Epithelial cell of esophagus (primary cell): ENCODE measurements at regions not wholly inside any gene's neighbourhood (a gene's known extent, or its start where the extent isn't known, plus 50 kb on each side); places are given as distances from the start of the nearest gene placed in this dataset.
A peak's percentile ranks its signal among the peaks of the same experiment; 100 is the strongest.

Experiments used
- DNase-seq: peaks from one replicate; pipeline ENCODE4 v3.0.0; 2010; ENCODE audit warnings: low read depth
- H3K4me3 ChIP-seq: 2 replicates; pipeline ENCODE4 v1.5.1; 2011; ENCODE audit warnings: mild to moderate bottlenecking, low read length, control low read depth
- TF ChIP-seq, protein P1 (sequence below): IDR thresholded peaks from 2 replicates; pipeline ENCODE4 v1.5.1; 2011; ENCODE audit warnings: low read depth, mild to moderate bottlenecking, low read length, control low read depth, inconsistent platforms; ENCODE audit not compliant: insufficient read depth; ENCODE audit errors: missing control alignments

DNA sequence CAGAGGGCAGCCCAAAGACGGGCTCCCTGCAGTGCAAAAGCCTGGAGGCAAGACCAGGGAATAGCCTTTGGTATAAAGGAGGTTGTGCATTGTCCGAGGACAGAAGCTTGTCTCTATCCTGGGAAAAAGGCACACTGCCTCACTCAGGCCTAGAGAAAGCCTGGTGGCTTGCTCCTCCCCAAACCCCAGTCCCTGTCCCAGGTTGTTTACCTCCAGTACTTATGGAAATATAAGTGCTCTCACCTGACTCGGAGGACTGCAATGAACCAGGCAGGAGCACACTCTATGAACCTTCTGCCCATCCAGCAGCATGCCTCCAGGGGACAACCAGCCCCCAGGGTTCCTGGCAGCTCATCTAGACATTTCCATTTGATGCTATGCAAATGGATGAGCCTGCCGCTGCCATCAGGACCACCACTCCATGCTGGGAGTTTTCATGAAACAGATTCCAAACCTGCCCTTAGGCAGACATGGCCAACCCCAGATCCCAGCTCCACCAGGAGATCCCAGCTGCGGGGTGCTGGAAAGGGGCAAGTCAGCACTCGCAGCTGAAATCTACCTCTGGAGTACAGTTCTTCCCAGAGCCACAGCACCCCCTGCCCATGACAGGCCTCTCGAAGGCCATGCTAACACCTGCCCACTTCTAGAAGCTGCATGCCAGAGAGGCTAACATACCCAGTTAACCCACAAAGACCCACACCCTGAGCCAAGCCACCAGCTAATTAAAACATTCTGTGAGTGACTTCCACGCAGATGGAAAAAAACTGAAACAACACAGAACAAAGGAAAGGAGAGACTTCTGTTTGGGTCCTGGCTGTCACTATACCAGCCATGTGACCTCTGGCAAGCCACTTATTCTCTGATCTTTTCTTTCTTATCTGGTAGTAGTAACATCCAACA is 101.7 kb downstream of the TTC32 start:
- DNase-seq, result peak; percentile 63
- TF ChIP-seq, protein P1, sequence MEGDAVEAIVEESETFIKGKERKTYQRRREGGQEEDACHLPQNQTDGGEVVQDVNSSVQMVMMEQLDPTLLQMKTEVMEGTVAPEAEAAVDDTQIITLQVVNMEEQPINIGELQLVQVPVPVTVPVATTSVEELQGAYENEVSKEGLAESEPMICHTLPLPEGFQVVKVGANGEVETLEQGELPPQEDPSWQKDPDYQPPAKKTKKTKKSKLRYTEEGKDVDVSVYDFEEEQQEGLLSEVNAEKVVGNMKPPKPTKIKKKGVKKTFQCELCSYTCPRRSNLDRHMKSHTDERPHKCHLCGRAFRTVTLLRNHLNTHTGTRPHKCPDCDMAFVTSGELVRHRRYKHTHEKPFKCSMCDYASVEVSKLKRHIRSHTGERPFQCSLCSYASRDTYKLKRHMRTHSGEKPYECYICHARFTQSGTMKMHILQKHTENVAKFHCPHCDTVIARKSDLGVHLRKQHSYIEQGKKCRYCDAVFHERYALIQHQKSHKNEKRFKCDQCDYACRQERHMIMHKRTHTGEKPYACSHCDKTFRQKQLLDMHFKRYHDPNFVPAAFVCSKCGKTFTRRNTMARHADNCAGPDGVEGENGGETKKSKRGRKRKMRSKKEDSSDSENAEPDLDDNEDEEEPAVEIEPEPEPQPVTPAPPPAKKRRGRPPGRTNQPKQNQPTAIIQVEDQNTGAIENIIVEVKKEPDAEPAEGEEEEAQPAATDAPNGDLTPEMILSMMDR, result no peak
- no peak overlapping the region for H3K4me3 ChIP-seq

GRCh38 chr2:19797871-19798270 is 103.9 kb downstream of the TTC32 start:
- no peak overlapping the region for H3K4me3 ChIP-seq
- TF ChIP-seq, protein P1, result no peak
- DNase-seq, result no peak

DNA sequence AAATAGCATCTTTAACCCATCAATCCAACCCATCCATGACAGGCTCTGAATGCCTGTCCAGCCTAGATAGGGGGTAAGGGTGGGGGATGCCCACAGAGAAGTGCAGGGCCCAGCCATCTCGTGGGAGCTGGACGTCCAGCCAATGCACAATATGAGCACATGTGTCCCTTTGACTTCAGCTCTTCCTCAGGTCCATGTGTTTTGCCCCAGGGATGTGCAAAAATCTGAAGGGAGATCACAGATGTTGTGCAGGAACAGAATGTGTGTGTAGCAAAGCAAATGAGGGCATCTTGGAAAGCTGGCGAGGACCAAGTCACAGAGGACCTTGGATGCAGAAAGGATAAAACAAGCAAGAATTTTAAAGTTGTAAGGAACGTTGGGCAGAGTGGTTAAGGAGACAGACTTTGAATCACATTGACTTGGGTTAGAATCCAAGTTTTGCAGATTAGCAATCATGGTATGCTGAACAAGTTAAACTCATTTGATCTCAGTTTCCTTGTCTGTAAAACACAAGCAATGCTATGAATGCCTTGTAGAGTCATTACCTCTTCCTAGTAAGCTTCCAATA is 104.5 kb downstream of the TTC32 start:
- DNase-seq, result no peak
- TF ChIP-seq, protein P1, result no peak
- H3K4me3 ChIP-seq, result no peak overlapping the region

- TF ChIP-seq, protein P1, result no peak
- no peak overlapping the region for H3K4me3 ChIP-seq
- DNase-seq, result peak; percentile 84
Observed at GRCh38 chr2:19796035-19796695, 105.6 kb downstream of the TTC32 start.

DNA sequence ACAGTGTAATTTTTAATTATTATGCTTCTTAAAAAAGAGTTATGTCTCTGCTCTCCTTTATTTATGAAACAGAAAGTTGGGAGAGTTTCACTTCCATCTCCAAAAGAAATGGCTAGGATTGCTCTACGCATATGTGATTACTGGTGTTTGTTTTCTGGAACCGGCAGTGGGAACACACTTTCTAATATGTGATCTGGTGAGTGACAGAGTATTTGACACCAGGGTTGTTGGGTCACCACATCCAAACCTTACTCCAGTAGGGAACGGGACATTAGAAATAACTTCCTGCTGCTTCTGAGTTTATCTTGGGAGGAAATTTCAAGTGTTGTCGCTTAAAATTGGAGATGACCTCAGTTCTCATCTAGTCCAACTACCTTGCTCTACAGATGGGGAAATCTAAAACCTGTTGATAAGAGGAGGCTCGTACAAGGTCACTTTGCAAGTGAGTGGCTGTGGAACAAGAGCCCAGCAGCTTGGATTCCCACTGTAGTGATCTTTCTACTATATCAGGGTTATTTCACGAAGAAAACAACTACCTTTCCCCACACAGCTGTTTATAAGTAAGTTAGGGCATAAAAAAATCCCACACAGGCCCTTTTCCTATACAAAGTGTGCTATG is 108.5 kb downstream of the TTC32 start:
- no peak for DNase-seq
- TF ChIP-seq, protein P1, result no peak

DNA sequence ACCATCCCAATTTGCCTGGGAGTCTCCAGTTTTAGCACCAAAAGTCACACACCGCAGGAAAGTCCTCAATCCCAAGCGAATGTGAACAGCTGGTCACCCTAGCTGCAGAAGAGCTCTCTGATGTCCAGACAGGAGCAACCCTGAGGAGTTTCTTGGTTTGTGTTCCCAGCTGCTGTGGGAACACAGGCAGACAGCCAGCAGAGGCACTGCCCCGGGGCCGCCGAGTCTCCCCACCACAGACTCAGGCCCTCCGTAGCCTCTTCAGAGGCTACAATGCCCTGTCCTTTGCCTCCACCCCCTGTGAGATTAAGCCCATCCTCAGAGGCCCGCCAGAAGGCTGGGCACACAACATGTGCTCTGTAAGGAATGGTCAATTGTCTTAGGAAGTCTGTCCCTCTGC is 111.5 kb downstream of the TTC32 start:
- no peak overlapping the region for H3K4me3 ChIP-seq
- TF ChIP-seq, protein P1, result no peak
- no peak for DNase-seq

More for the DNA sequence above, 108.5 kb downstream of the TTC32 start:
- no peak overlapping the region for H3K4me3 ChIP-seq
